Activated gamma-delta T cell treated with anti-CD3 and anti-CD28 coated beads, Interleukin-2, amount 50 U/mL, for 16 hours (primary cell): ENCODE measurements at regions not wholly inside any gene's neighbourhood (a gene's known extent, or its start where the extent isn't known, plus 50 kb on each side); places are given as distances from the start of the nearest gene placed in this dataset.

Source experiments
- DNase-seq: peaks from one replicate; pipeline ENCODE4 v3.0.0-alpha.2; 2020; ENCODE audit warnings: low read depth

DNA sequence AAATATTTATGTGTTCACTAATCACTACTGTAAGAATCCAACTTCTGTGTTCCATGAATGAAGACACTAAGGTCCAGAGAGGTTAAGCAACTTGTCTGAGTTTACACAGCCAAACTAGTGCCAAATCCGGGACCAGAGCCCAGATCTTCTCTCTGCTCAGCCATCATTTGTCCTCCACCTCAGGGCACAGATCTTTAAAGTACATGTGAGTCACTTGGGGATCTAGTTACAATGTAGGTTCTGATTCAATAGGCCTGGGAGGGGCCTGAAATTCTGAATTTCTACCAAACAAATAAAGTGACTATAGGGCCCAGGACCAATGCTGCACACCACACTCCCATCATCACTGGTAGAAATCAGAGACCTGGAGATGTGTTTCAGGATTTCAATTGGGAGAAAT is 162.9 kb downstream of the GXYLT1 start:
- no peak for DNase-seq

DNA sequence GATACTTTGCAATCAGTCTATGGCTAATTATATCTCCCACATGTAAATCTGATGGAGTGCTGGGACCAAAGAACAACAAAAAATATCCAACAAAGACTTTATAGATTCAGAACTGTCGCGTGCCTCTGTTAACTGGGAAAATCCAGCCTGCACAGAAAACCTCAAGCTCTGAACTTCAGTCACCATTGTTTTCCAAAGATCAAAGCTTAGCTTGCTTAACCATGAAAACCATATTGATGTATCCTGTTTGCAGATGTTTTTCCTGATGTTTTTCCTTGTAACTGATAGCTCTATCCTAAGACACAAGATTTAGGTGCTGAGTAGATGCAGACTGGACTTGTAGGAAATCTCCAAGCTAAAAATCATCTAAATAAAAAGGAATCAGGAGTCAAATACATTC is 163.7 kb downstream of the GXYLT1 start:
- DNase-seq = no peak

DNA sequence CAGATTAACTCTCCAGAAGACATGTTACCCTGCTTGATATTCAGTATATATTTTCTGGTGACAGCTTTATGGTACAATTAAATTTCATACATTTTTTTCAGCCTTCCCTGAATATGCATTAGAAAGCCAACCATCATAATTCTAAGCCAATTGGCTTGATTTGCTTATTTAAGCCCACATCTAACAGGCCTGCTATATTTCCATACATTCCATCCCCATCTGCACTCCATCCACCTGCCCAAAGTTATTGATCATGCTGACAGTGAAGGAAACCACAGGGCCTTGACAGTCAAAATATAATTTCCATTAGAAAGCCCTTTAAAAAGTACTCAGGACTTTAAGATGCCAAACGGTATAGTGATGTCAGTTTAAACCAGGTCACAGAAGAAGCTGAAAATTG is 164.3 kb downstream of the GXYLT1 start:
- DNase-seq = no peak

DNA sequence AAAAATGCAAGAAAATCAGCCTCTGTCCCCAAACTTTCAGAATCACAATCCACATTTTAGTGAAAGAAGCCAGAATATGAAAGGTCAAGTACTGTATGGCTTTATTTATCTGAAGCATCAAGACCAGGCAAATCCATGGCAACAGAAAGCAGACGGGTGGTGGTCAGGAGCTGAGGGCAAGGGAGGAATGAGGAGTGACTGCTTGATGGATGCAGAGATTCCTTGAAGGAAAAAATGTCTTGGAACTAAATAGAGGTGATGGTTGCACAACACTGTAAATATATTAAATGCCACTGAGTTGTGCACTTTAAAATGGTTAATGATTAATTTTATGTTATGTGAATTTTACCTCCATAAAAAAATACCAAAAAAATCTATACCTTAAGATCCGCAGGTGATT is 165.1 kb downstream of the GXYLT1 start:
- no peak for DNase-seq

DNA sequence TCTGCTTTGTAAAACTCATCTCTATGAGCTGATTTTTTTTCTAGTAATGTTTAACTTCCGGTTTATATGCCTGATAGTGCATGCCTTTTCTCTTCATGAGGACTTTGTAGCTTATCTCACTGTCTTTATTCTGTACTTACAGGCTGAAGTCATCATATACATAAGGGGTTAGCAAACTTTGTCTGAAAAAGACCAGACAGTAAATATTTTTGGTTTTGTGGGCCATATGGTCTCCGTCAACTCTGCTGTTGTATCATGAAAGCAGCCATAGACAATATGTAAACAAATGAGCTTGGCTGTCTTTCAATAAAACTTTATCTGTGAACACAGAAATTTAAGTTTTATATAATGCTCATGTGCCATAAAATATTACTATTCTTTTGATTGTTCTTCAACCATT is 172.1 kb downstream of the GXYLT1 start:
- no peak for DNase-seq

DNA sequence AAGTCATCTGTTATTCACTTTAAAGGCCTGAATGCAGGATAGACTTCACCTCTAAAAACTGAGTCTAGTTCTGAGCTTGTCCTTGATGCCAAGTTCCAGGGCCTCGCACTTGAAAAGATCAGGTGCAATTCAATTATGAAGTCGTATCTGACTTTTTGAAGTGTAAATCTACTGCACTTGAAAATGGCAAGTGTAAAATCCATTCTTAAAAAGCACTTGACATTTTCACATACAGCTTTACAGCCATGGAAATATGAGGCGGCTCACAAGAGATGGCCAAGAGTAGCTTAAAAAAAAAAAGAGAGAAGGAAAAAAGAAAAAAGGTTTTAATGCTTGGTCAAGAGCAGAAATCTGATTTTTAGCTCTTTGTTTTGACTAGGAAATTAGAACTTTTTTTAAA is 172.5 kb downstream of the GXYLT1 start:
- no peak for DNase-seq

DNA sequence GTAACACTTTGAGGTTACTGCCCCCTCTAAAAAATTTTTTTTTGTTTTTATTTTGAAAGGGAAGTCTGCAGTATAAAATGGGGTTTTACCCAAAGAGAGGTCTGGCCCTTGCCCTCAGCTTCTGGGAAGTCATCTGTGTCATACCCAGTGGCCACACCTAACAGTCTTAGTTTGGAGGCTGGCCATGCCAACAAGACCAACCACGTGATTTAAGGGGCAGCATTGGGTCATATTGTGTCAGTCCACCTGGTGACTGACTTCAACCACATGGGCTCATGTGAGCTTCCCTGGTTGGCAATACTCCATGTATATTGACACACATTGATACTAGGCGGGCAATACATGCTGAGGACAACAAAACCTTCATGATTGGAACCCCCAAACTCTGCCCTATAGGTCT is 173.9 kb downstream of the GXYLT1 start:
- DNase-seq = no peak

DNA sequence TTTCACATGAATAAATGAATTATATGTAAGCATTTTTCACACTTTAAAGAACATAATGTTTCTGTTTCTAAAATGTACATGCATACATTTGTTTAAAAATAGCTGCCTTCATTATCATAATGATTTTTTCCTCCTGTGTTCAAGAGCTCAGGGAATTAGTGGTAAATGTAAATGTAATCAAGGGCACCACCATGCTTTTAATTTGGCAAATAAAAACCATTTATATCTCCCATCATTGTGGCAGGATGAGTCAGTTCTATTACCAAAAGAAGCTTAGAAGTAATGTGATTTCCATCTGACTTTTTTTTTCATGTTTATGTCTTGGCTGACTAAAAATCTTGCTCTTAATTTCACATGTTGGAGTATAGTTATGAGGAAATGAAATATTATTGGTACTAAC is 176.1 kb downstream of the GXYLT1 start:
- no peak for DNase-seq

DNA sequence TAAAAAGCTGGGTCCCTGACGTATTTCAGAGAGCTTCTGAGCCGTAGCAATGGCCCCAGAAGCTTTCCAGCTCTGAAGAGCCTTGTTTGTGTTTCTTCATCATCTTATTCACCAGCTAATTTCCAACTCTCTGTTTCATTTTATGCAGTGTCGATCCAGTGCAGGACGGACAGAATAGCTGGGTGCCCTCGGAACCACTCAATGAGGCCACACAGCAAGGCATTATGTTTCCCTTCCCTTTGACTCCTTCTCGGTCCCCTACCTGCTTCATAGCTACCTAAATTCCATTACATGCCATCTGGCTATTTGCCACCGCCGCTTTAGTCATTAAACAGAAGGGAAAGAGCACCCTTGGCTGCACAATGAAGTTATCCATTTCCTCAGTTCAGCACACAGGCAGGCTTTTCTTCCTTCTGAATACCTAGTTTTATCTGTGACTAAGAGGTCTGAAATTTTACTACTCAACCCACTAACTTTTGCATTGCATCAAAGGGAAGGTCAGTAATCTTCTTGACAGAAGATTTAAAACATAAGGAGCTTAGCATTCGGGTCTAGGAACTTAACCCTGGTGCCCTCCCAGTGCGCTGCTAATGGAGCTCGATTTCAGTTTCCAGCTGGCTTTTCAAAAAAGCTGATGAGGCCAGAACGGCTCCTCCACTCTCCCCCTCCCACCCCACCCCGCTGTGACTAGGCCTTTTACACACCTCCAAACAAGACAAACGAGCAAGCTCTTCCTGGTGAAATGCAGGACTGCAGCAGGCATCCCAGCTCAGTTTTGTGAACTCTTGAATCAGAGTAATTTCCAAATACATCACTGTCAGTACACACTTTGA is 176.8 kb downstream of the GXYLT1 start:
- no peak for DNase-seq

DNA sequence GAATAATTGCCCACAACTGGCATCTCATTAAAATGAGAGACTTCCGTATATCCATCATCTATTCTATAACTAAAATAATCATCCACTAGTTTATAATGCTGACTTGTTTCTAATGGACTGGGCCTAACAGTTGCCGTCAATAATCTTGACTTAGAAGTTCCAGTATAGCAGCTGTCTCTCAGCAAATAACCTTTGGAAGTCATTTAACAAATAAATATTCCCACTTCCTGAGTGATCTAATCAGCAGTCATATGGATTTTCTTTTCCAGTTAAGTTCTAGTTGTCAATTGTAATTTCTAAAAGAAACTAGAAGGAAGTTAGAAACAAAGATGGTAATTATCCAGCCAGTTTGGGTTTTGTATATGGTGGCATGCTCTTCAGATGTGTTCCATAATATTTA is 177.8 kb downstream of the GXYLT1 start:
- DNase-seq = no peak

DNA sequence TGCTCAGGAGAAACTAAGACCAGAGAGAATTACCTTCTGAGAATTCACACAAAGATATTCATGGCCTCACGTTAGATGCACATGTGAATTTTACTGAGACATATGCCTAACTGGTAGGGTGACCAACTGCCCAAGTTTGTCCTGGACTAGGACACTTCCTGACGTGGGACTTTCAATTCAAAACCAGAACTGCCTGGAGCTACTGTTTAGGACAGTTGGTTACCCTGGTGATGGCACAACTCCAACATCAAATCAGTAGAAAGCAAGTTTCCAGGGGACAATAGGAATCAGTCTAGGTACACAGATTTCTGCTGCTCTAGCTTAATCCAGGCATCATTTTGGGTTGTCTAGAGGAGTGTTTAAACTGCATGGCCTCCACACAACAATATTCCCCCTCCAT is 178.7 kb downstream of the GXYLT1 start:
- no peak for DNase-seq

DNA sequence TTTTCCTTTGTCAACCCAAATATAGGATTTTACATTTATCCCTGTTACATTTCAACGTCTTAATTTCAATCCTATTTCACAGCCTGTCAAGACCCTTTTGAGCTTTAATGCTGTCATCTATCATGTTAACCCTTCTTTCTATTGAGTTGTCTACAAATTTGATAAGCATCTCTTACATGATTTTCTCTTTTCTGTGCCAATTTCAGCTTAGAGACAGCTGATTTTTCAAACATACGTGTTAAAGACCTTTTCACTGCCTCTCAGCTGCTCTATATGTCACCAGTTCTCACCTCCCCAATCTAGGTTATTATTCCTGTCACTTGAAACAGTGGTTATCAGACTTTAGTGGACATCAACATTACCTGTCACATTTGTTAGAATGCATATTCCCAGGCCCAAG is 181.3 kb downstream of the GXYLT1 start:
- no peak for DNase-seq

DNA sequence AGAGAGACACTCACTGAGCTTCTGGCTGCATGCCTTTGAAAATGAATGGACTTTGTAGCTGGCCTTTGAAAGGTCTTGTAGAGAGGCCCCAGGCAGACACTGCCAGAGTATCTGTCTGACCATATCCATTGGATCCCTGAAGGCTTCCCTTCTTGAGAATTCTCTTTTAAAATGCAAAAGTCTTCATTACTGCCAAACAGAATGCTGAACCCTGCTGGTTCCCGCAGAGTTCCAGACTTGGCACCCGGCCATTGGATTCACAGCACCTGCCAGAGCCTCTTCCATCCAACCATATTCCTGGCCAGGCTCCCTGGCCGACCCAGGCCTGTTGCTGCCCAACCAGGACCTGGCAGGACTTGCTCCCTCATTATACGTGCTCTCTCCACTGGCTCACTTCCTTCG is 182.5 kb downstream of the GXYLT1 start:
- no peak for DNase-seq

DNA sequence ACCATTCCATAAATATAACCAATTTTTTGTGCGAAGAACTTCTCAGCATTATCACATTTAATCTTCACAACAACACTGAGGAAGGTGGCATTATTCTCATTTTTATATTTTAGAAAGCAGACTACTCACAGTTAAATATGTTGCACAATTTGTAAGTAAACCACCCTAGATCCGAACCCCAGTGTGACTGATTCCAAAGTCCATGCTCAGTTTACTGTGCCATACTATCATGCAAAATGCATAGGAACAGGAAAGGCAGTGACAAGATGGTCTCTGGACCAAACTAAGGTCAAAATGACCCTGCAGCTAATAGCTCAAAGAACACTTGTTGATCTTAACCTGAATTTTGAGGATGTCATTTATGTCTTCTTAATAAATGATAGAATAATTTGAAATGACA is 185.4 kb downstream of the GXYLT1 start:
- DNase-seq = no peak

DNA sequence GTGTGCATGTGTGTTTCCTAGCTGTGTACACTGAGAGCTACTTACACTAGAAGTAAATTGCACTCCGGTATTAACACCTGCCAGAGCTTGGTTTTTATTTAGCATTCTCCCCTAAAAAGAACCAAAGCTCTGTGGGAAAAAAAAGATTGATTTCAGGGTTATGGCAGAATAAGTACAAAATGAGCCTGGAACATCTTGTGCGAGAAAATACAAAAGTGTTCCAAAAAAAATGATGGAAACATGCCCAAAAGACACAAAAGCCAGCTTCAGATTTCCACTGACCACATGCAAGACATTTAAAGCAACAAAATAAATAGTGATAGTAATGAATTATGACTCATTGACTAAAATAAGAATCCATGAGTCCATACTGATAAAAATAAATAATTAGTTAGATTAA is 188.3 kb downstream of the GXYLT1 start:
- no peak for DNase-seq

DNA sequence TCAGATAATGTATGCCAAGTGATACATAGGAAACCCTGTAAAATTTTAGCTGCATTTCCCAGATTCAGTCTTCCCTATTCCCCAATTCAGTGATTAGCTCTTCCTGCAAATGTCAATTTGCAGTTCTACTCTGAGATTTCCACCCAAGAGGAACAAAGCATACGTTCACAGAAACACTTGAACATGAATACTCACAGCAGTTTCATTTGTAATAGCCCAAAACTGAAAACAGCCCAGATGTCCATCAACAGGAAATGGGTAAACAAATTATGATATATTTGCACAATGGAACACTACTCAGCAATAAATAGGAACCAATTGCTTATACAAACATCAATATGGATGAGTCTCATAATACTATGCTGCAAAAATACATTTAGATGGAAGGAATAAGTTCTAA is 194.2 kb downstream of the GXYLT1 start:
- DNase-seq = no peak

DNA sequence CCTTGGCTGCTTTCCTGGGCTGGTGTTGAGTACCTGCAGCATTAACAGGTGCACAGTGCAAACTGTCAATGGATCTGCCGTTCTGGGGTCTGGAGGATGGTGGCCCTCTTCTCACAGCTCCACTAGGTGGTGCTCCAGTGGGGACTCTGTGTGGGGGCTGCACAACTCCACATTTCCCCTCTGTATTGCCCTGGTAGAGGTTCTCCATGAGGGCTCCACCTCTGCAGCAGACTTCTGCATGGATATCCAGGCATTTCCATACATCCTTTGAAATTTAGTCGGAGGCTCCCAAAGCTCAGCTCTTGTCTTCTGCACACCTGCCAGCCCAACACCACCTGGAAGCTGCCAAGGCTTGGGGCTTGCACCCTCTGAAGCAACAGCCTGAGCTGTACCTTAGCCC is 198.6 kb downstream of the GXYLT1 start:
- DNase-seq = no peak

DNA sequence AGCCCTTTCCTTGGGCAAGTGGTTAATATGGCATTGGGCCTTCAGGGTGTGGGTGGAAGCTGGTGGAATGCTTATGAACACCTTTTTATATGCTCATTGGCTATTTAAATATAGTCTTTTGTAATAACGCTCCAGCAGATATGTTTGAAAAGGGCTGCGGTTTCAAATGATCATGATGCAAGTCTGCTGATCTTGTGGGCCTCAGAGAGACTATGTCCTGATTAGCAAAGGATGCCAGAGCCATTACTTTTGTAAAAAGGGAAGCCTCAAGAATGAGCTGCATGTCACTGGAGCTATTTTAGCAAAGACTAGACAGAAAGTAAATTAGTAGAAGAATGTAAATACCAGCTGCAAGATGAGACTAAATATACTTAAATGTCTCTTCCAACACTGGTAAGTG is 200.5 kb downstream of the GXYLT1 start:
- no peak for DNase-seq

DNA sequence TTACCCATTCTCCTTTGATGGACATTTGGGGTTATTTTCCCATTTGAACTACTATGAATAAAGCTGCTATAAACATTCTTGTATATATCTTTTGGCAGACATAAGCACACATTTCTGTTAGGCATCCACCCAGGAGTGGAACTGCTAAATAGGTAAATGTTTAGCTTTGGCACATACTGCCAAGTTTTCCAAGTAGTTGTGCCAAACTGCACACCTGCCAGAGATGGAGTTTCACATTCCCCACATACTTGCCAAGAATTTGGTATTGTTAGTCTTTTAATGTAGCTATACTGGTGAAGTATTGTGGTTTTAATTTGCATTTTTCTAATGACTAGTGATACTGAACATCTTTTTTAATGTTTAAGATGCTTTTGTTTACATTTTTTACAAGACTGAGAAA is 201.0 kb downstream of the GXYLT1 start:
- no peak for DNase-seq

DNA sequence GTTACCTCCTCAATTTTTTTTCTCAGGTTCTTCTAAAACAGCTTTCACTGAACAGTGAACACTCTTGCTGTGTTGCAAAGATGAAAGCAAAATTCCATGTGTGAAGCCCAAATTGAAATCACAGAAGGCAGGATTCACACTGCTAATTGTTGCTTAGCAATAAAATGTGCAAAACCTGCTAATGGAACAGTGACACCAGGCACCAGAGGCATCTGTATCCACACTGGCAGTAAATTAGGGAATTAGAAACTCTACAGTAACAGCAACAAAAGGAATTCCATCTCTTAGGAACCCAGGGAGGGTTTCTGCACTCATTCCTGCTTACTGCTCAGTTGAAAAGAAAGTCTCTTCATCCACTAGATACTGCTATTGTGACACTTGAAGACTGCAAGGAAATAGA is 202.3 kb downstream of the GXYLT1 start:
- no peak for DNase-seq

DNA sequence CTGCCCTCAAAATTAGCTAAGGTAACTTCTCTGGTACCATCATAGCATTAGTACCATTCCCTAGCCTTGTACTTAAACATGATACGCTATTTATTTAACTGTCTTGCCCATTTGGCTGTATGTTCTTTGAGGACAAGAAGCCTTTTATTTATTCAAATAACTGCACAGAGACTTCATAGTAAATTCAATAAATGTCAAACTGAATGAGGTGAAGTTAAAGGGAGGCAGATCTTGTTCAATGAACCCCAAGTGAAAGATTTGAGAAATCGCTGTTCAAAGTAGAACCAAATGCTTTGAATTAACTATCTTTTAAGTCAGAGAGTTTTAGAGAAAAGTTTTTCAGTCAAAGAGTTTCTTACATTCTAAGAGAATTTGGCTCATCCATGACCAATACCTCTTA is 203.6 kb downstream of the GXYLT1 start:
- DNase-seq = no peak

DNA sequence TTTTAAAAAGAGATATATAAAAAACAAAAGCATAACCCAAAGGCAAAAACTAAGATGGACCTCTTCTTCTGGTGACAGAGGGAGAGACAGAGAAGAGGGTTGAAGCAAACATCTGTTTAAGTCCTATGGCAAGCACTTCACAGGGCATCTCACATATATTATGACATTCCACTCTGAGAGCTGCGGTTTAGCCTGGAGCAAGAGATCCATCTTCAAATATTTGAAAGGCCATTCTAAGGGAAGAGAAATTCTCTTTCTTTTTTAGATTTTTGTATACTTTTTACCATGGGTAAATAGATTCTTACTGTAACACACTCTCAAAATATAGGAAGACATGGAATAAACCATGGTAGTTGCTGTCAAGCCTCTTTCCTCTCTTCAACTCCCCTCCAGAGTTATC is 204.1 kb downstream of the GXYLT1 start:
- no peak for DNase-seq

DNA sequence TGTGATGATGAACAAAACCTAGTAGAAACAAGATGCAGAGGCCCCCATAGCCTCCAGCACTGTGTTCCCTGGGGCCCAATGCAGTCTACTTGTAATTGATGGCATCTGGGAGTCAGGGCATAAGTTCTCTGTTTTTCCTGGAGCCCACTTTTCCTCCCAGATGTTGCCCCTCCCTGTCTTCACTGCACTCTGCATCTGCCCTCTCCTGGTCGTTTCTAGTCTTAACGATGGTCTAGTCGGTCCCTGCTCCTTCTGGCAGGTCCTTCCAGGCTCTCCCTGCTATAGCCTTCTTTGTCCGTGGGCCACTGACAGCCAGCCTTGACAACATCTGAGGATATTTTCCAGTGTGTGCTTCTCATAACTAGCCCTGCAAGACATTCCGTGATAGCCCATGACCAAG is 208.3 kb downstream of the GXYLT1 start:
- no peak for DNase-seq

DNA sequence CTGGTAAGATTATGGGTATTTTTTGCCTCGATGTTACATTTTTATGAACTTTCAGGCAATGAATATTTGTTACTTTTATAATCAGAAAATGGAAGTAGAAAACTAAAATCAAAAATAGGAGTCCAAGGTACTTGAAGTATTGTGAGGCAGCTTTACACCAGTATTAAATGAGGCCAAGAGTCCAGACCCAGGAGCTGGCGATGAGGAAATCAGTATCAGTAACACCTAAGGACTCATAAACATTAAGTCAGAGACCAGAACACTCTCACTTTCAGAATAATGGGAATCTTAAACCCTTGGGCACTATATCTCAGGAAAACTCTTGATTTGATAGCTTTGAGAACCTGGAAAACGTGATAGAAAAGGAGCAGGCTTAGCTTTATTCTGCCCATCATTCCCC is 208.8 kb downstream of the GXYLT1 start:
- DNase-seq = no peak
